HG03432 (cell line): ENCODE measurements at regions not wholly inside any gene's neighbourhood (a gene's known extent, or its start where the extent isn't known, plus 50 kb on each side); places are given as distances from the start of the nearest gene placed in this dataset.

Source experiments
- ATAC-seq: cut with Tn5 transposase; IDR thresholded peaks from one replicate; pipeline ENCODE4 v1.9.1; 2021; ENCODE audit warnings: mild to moderate bottlenecking, moderate library complexity; ENCODE audit not compliant: unreplicated experiment

DNA sequence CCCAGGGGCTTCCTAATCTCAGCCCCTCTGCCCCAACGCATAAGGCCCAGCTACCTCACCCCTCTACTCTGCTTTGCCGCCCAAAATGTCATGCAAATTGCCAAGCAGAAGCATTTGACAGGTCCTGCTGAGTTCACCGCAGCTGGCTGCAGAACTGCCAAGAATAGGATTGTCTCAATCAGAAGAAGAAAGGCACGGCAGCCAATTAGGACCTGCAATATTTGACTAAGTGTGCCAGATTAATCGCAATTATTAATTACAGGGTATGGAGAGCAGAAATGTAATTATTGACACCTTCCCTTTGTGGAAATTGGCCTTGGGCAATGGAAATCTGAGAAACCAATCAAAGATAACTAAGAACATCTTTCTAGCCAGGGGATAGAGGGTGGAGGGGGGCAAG is 318.6 kb downstream of the LRFN2 start:
- ATAC-seq, result no peak

DNA sequence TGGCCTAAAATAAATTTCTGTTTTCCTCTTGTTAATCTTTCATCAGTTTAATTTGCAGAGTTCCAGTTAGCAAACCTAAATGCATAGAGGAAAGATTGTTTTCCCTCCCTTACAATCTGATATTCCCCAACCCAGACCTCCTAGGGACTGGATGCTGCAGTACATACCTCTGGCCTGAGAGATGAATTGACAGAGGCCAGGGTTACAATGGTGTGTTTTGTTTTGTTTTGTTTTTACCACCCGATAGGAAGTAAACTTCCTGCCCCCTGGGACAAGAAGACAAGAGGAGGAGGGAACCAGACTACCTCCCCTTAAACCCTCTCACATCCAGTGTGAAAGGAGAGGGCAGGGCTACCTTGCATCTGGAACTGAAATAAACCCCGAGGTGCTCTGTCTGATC is 319.0 kb downstream of the LRFN2 start:
- ATAC-seq, result no peak

DNA sequence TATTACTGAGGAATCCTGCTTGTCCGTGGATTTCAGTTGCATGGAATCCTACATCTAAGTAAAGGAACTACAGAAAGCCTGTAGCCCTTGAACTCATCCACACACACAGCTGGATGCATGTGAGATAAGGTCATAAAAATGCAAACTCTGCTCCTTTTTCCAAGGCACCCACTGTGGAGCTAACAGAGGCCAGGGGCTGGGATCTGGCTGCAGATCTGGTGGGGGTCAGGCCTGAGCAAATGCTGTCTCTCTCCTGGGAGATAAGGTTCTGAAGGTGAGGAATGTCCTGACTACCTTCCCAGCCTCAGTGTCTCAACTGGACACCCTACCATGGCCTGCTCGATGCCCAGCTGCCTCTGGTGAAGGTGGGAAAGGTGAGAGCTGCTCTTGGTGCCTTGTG is 321.5 kb downstream of the LRFN2 start:
- no peak for ATAC-seq

DNA sequence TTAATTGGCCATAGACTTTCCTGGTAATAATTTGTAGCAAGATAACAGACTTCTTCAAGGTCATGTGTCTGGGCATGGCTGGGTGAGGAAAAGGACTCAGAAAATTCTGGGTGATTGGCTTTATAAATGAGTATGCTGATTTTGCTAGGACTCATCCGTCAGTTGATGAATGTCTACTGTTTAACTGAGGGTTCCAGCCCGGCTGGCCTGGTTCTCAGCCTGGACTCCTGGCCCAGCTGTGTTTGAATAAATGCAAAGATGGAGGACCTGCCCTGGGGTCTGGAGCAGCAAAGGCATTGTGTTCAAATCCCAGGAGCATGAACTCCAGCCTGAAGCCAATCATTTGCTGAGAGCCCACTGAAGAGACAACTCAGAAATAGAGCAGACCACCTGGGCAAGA is 323.2 kb downstream of the LRFN2 start:
- ATAC-seq, result no peak

DNA sequence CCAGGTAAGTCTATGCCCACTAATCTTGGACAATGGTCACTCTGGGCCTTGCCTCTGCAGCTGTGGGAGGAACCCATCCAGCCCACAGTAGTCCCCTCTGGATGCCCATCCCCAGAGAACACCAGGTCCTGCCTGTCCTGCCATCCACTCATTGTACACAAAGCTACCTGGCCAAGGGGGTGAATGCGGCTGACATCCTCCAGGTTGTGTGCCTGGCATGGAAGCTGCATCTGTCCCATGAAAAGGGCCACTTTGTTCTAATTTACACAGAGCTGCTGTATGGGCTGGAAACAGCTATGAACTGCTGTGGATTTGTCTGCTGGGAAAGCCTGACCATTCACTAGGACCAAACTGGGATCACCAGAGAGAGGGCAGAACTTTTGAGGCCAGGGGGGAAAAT is 324.8 kb downstream of the LRFN2 start:
- no peak for ATAC-seq

DNA sequence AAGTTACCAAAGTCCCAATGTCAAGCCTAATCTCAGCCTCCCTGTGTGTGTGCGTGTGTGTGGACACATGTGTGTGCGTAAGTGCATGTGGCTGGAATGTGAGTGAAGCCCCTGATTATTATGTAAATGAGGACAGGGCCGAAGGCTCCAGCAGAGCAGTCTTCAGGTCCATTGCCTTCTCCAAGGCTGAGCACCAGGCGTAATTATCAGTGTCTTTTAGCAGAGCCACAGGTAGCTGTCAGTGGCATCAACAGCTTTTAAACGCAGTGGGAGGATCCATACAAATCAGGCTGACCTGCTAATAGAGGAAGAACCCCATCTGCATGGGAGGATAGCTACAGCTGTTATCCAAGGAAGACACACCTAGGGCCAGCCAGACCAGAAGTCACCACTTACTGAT is 324.3 kb upstream of the MOCS1 start:
- no peak for ATAC-seq

DNA sequence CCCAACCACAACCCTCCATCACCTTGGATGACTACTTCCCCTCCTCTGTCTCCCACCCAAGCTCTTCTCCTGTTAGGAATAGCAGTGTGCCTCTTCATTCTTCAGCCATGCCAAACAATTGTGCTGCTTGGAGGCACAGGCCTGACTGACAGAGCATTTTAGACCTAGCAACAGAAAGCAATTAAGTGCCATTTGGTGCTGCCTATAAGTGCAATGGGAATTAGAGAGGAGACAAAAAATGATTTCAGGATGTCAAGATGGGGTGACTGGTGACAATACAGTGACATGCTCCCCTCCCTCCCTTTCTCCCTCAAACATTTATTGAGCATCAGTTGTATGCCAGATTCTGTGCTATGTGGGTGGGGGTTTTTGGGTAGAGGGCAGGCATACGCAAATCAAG is 322.6 kb upstream of the MOCS1 start:
- ATAC-seq, result no peak

DNA sequence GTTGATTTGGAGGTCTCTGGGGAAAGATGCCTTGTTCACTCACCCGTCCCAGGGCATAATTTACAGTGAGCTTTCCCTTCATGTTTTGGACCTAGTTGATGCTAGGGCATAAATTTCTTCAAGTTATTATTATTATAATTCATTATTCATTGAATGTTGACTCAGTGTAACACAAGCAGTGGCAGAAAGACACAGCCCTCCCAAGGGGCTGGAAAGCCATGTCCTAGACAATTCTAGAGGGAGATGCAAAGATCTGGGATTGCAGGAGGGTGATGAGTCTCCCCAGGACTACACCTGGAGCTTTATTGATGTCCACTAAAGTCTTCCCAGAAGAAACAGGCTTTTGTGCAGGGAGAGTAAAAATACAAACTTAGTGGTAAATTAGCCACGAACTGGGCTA is 322.0 kb upstream of the MOCS1 start:
- no peak for ATAC-seq

DNA sequence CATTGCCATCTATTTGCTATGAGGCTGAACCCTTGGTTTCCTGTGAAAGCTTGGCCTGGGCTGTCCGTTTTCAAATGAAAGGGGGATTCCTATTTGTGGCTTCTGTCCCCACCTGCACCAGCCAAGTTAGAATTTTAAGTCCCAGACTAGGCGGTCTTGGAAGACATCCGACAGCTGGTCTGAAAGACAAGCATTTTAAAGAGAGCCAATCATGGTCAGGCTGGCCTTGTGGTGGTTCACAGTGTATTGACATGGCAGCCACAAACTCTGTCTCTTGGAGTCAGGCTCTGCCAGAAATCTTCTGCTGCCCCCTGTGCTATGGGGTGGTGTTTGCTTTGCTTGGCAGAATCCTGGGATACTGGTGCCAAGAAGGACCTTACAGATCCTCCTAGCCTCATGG is 319.2 kb upstream of the MOCS1 start:
- ATAC-seq, result no peak

DNA sequence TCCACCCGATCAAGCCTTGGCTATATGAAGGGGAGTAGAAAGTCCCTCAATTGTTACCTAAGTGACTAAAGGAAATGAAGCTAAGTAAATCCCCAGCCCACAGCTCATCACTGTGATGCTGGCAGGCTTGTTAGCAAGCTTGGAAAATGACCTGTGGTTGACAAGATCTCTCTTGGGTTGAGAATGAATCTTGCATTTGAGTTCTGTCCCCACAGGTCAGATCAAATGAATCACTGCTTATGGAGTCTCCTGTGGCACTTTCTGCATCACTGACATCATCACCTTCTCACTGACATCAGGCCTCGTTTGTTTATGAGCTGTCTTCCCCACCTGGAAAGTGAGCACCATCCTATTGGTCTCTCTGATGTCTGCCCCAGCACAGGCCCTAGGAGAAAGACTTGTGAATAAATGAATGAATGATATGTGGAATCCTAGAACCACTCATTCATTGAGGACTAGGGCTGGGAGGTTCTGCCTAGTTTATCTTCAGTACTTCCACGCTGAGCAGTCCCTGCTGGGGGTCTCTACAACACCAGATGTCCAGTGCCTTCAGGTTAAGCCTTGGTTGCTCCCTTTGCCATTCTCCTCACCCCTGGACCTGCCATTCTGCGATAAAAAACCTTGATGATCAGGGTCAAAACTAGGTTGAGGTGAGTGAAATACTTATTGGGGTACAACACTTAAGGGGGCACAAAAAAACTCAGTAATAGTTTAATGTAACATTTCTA is 318.4 kb upstream of the MOCS1 start:
- no peak for ATAC-seq

DNA sequence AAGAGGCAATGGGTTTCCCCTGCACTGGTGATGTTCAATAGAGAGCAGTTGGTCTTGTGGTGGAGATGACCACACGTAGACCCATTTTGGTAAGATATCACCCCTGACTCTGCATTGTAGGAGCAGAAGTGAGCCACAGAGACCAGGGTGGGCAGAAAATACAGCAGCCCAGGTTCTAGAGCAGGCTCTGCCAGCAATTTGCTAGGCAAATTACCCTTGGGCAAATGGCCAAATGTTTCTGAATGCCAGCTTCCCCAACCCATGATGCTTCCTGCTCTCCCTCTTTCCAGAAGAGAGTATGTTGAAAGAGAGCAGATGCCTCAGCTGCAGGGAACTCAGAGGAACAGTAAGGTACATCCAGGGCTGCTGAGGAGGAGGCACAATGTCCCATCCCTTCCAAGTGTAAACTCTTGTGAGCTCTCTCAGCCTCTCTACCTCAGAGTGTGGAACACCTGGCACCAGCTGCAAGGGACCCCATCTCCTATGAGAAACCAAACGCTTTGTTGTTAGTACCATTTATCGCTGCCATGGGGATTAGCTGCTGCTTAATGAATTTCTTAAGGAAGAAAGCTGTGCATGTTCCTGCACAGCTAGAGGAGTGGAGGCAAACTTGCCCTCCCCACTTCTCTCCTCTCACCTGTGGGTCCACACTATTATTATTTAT is 317.5 kb upstream of the MOCS1 start:
- no peak for ATAC-seq

DNA sequence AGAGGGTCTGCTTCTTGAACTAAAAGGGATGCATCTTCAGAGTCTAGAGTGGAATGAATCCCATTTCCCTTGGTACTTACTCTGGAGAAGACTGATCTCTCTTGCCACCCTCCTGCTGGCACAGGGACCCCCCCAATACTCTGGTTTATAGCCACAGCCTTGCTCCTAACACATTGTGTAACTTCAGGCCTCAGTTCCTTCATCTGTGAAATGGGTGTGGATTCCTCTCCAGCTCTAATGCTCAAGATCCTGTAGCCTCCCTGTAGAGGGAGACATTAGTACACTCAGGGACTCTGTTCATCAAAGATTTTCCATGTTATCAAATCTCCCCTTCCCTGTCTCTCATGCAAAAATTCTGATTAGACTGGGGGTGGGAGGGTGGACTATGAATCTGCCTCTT is 315.7 kb upstream of the MOCS1 start:
- no peak for ATAC-seq

DNA sequence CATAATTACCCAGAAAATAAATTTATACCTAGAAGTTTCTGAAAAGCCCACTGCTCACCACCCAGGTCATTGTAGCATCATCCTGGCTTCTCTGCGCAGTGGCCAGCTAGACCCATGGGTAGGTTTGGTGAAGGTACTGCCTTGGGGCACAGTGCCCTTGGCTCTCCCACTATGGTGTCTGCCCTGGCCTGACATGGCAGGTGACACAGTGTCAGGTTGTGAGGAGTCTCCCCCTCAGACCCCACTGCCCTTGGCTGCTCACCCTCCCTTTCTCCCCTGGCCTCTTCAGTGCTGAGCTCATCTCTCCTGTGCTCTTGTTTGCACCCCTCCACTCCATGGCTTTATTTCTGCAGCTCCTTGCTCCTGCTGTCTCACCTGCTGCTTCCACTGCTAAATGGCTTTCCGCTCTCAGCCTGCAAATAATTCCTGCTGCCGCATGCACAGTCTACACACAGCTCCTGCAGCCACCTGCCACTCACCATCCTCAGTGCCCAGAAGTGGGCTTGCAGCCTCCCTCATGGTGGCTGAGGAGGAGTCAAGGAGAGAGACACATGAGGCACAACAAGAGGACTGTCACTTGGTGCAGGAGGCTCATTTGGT is 313.4 kb upstream of the MOCS1 start:
- no peak for ATAC-seq

DNA sequence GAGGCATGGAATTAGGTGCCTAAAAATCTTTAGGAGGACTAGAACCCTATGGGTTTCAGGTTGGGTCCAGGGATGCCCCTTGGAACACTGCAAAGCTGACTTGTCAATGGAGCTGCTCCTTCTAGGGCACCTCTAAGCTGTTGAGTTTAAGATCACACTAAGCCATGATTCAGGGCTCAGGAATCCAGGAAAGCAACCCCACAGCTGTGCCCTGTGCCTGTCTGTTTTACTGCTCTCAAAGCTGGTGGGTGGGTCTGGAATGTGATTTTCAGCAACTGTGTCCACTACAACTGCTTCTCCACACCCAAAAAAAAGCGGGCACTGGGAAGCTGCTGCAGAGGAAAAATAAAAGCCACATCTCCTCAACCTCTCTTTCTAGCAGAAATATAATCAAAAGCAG is 310.4 kb upstream of the MOCS1 start:
- no peak for ATAC-seq

DNA sequence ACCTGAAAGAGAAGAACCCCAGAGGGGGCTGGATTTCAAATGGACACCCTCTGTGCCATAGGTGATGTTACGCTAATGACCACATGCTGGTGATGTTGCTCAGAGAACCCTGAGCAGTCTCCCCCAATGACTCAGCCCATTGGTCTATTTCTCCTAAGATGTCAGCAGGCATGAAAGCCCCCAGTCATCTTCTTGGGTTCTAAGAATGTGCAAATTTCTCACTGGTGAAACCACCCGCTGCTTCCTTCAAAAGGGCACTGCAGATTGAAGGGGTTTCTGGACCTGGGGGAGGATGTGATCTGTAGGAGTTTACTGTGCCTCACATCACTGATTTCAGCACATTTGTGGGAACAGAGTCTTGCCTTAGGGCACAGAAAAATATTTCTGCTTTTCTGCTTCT is 298.4 kb upstream of the MOCS1 start:
- ATAC-seq, result no peak

DNA sequence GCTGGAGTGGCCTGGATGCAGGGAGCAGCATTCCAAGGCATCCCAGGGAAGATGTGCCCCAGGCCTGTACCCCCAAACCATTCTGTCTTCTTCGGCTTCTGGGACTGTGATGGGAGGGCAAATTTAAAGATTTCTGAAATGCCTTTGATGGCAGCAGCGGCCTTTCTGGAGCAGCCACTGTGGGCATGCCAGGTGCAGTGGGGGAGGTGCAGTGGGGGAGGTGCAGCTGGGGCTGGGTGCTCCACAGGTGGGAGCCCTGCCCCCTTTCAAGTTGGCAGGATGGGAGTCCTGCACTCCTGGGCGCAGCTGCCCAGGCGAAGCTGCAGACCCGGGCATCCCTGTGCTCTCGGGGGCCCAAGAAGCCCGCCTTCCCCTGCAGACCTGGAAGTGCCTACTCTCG is 293.5 kb upstream of the MOCS1 start:
- no peak for ATAC-seq

DNA sequence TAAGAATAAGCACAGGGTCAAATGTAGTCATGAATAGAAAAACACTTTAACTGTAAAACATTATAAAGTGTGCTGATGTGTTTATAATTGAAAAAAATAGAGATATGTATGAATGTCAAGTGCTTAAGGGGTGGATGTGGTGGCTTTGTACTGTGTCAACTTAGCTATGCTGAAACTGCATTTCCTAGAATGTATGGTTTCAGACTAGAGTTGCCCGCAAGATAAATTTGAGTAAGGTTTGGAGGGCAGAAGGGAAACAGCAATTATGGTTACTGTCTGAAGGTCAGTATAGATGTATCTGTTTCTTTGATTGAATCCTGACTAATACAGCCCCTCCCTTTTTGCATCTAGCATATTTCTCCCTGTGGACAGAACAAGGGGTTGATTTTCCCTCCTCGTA is 288.1 kb upstream of the MOCS1 start:
- ATAC-seq, result no peak

DNA sequence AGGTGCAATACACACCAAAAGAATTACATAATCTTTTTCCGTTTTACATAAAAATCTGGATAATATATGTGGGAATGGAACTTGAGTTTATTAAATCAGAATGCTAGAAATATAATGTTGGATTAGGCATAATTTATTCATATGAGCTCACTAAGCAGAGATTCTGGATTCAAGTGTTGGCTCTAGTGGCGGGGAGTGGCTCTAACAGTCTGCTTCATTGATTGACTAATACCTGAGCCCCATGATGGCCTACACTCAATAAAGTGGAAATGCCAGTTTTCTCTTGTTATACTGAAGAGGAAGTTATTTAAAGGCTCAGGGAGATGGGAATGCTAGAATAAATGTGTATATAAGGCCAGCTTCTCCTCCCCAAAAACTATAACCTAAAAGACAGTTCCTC is 285.5 kb upstream of the MOCS1 start:
- no peak for ATAC-seq

DNA sequence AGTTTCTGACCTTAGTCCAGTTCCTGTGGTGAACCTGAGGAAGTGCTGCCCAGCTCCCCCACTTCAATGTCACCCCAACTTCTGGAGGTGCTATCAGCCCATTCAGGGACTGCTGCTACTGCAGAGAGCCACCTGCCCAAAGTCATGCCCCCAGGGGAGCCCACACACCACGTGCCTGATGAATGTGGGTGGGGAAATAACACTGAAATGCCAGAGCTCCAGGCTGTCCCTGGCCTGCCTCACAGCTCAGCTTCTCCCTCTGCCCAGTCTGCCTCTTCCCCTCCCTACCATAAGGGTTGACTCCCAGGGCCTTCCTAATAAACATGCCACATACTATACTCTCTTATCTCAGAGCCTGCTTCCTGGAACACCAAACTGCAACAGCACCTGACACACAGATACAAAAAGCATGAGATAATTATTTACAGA is 276.4 kb upstream of the MOCS1 start:
- ATAC-seq, result no peak

DNA sequence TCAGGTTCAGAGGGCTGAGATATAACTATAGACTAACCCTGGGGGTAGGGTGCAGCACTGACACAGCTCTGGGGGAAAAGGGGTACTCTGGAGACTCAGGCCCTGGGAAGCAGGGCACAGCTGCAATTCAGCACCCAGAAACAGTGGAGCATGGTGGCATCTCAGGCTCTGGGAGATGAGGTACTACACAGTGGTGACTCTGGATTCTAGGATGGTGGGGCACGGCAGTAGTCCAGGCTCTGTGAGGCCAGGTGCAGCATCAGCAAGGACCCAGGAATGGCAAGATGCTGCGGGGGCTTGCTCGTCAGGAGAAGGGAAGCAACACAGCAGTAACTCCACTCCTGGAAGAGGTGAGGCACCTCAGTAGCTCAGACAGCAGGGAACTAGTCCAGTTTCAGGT is 271.5 kb upstream of the MOCS1 start:
- no peak for ATAC-seq

DNA sequence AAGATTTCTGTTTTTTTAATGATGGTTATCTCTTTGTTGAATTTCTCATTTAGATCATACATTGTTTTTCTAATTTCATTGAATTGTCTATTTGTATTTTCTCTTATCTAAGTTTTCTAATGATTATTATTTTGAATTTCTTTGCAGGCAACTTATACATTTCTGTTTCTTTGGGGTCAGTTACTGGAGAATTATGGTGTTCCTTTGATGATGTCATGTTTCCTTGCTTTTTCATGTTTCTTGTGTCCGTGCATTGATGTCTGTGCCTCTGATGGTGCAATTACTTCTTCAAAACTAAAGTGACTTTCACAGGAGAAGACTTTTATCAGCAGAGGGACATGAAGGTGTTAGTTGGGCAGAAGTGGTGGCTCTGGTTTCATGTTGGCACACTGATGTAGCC is 270.7 kb upstream of the MOCS1 start:
- ATAC-seq, result no peak

DNA sequence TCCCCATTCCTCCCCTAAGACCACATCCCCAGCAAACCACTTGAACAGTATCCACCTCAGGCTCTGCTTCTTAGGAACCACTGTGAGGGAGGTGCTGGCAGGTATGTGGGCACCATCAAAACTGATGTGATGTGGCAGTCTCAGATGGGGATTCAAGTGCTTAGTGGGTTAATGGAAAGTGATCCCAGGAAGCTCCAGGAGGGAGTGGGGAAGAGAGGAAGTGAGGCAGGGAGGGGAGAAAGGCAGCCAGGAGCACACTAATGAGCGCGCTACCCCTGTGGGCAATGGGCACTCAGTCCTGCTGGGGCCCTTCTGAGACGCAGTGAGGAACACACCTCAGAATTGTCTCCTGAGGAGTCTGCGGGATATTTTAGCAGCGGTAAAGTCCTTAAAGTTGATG is 263.1 kb upstream of the MOCS1 start:
- no peak for ATAC-seq

DNA sequence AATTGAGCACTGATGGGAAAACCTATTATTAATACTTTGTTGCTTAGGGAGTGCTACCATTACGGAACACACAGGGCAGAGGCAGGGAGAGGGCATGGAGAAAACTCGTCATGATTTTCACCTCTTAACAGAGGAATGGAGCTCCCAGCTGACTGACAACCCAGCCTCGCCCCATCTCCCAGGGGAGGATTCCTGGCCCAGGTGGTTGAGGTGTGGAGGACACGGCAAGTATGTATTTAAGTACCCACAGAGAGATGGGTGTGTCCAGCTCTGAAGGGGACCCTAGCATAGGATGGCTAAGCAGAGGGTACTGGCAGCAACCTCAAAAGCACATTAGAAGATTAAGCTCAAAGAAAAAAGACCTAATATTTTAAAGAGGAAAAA is 261.9 kb upstream of the MOCS1 start:
- no peak for ATAC-seq
